ENCODE measurements at regions not wholly inside any gene's neighbourhood (a gene's known extent, or its start where the extent isn't known, plus 50 kb on each side); places are given as distances from the start of the nearest gene placed in this dataset.

DNA sequence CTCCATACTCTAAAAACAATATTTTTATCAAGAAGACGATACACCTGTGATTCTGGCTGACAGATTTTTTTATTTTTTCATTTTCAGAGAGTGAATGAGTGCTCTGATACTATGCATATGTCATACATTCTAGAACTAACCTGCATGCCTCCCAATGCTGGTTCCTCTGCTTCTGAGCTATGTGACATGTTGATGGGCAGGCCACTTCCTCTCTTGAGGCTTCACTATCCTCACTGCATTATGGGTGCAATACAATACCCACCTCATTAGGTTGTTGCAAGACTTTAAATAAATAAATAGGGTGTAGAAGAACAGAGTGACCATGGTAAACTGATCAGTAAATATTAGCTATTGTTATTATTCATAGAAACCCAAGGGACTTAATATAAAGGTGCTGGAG lies 408.3 kb downstream of the HNRNPD start:
- H3K4me3 ChIP-seq = no peak overlapping the region
- TF ChIP-seq, protein P1, sequence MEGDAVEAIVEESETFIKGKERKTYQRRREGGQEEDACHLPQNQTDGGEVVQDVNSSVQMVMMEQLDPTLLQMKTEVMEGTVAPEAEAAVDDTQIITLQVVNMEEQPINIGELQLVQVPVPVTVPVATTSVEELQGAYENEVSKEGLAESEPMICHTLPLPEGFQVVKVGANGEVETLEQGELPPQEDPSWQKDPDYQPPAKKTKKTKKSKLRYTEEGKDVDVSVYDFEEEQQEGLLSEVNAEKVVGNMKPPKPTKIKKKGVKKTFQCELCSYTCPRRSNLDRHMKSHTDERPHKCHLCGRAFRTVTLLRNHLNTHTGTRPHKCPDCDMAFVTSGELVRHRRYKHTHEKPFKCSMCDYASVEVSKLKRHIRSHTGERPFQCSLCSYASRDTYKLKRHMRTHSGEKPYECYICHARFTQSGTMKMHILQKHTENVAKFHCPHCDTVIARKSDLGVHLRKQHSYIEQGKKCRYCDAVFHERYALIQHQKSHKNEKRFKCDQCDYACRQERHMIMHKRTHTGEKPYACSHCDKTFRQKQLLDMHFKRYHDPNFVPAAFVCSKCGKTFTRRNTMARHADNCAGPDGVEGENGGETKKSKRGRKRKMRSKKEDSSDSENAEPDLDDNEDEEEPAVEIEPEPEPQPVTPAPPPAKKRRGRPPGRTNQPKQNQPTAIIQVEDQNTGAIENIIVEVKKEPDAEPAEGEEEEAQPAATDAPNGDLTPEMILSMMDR (IDR thresholded peaks at IDR 0.05) = no peak
- intact Hi-C loops (cut with DNase I; ENCODE audit: low total_unique reads) = no loop called here
- H3K27ac ChIP-seq = no peak overlapping the region
- no peaks in the 10 kb centered on the region for H3K27me3 ChIP-seq
- H3K36me3 ChIP-seq = no peaks in the 10 kb centered on the region
- no peaks in the 10 kb centered on the region for H3K9me3 ChIP-seq
- no peaks in the 10 kb centered on the region for H3K4me1 ChIP-seq
- DNase-seq = no peak

DNA sequence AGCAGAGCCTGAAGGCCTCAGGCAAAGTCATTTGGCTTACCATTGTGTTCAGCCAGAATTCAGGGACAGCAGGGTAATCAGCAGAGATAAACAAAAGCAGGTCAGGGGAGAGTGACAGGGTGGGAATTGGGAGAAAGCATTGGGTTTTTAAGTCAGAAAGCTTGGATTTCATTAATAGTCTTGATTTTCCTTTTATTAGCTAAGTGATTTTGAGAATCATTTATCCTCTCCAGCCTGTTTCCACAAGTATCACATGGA lies 410.1 kb downstream of the HNRNPD start:
- Histone ChIP-seq H3K36me3 (no peaks in the 10 kb centered on the region), H3K4me3 (no peak overlapping the region), H3K9me3 (no peaks in the 10 kb centered on the region), H3K27me3 (no peaks in the 10 kb centered on the region), H3K27ac (no peak overlapping the region), H3K4me1 (no peaks in the 10 kb centered on the region)
- no peak for DNase-seq
- intact Hi-C loops (cut with DNase I; ENCODE audit: low total_unique reads) = no loop called here
- TF ChIP-seq POLR2A (IDR thresholded peaks at IDR 0.05) = no peak

DNA sequence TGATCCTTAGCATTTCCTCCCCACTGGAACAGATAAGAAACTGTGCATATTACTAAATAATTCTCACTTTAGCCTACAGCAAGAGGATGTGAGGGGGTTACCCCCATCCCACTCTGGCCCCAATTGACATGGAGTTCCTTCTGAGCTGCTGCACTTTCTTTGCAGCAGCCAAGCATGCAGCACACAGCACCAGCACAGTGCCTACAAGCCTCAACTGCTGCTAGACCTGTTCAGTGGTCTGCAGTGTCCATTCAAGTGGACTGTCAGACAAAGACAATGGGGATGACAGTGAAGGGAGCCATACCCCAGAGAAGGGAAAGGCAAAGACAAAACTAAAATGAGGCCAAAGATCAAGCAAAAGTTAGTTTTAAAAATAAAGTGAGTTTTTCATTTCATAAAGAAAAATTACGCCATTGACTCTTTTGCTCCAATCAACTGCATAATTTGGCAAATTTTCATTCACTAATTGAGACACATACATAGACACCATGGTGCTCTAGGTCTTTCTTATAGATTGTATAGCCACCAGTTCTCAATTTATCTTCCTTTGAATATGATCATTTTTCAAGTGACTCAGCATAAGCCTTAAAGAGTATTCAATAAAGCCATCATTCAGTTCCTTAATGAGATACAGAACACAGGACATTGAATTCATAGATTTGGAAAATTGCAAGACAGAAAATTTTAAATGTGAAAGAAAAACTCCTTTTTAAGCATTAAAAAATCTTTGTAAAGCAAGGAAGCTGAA lies 410.6 kb downstream of the HNRNPD start:
- no peaks in the 10 kb centered on the region for H3K36me3 ChIP-seq
- no peaks in the 10 kb centered on the region for H3K9me3 ChIP-seq
- no peak for DNase-seq
- H3K4me3 ChIP-seq = no peak overlapping the region
- H3K4me1 ChIP-seq = no peaks in the 10 kb centered on the region
- H3K27me3 ChIP-seq = no peaks in the 10 kb centered on the region
- intact Hi-C loops (cut with DNase I; ENCODE audit: low total_unique reads) = no loop called here
- no peak for TF ChIP-seq POLR2A (IDR thresholded peaks at IDR 0.05)
- TF ChIP-seq, protein P1 (IDR thresholded peaks at IDR 0.05) = no peak
- H3K27ac ChIP-seq = no peak overlapping the region

DNA sequence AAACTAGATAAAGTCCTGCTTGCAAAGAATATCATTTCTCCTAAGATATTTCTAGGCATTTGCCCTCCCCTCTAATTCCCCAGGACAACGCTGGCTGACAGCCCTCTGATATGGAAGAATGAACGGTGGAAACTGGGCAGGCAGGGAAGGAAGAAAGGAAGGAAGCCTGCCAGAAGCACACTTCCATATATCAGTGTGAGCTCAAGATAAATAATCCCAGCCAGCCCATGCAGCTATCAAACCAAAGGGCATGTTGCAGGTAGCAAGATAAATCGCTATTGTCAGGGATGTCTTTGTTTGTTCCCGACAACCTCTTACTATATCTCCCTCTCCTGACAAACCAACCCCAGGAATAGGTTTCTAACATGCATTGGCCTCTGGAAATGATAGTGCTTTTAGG lies 412.8 kb downstream of the HNRNPD start:
- Histone ChIP-seq H3K36me3 (no peaks in the 10 kb centered on the region), H3K27ac (no peak overlapping the region), H3K27me3 (no peaks in the 10 kb centered on the region), H3K4me1 (no peaks in the 10 kb centered on the region), H3K4me3 (no peak overlapping the region), H3K9me3 (no peaks in the 10 kb centered on the region)
- intact Hi-C loops (cut with DNase I; ENCODE audit: low total_unique reads) = no loop called here
- no peak for DNase-seq
- TF ChIP-seq, protein P1 (IDR thresholded peaks at IDR 0.05) = no peak
- no peak for TF ChIP-seq POLR2A (IDR thresholded peaks at IDR 0.05)

DNA sequence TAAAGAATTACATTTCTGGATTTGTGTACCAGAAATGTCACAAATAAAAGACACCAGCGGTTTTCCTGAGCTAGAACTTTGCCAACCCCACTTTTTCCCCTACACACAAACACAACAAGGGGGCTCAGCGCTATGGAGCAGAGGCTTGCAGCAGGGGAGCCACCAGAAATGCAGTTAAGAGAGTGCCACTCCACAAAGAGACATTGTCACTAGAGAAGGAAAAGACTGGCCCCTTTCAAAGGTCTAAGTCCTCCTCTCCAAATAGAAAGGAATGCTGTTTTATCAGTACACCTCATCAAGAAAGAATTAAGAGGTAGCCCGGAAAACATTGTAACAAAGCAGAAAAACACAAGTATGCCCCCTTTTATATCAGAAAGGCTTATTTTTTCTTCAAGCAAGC lies 419.5 kb downstream of the HNRNPD start:
- Histone ChIP-seq H3K27me3 (no peaks in the 10 kb centered on the region), H3K4me3 (no peak overlapping the region), H3K36me3 (no peaks in the 10 kb centered on the region), H3K4me1 (no peaks in the 10 kb centered on the region), H3K9me3 (no peaks in the 10 kb centered on the region), H3K27ac (no peak overlapping the region)
- TF ChIP-seq POLR2A (IDR thresholded peaks at IDR 0.05) = no peak
- TF ChIP-seq, protein P1 (IDR thresholded peaks at IDR 0.05) = no peak
- intact Hi-C loops (cut with DNase I; ENCODE audit: low total_unique reads) = no loop called here
- no peak for DNase-seq
